Mesodermal cell (in vitro differentiated cells): ENCODE measurements at regions not wholly inside any gene's neighbourhood (a gene's known extent, or its start where the extent isn't known, plus 50 kb on each side); places are given as distances from the start of the nearest gene placed in this dataset.
"Not testable (repeated sequence)": the region's sequence is repeated elsewhere in the genome, so short reads cannot be mapped to it uniquely, and the experiment has no call there.

ENCODE experiments used
- H3K27ac ChIP-seq: 2 replicates; pipeline ENCODE4 v1.7.0; 2013; ENCODE audit warnings: mild to moderate bottlenecking, low read depth, low read length, moderate library complexity; ENCODE audit not compliant: severe bottlenecking
- H3K36me3 ChIP-seq: 2 replicates; pipeline ENCODE4 v1.7.1; 2013; ENCODE audit warnings: mild to moderate bottlenecking, low read length, moderate library complexity; ENCODE audit not compliant: control insufficient read depth, insufficient read depth
- H3K4me1 ChIP-seq: one replicate; pipeline ENCODE4 v1.7.1; 2013; ENCODE audit warnings: mild to moderate bottlenecking, low read length; ENCODE audit not compliant: insufficient read depth, control insufficient read depth, poor library complexity, severe bottlenecking
- H3K4me3 ChIP-seq: 2 replicates; pipeline ENCODE4 v1.7.0; 2013; ENCODE audit warnings: low read length, control low read depth, mild to moderate bottlenecking; ENCODE audit not compliant: insufficient read depth, poor library complexity, severe bottlenecking; ENCODE audit errors: extremely low read depth
- H3K9me3 ChIP-seq: 2 replicates; pipeline ENCODE4 v1.7.1; 2013; ENCODE audit warnings: mild to moderate bottlenecking, low read length, moderate library complexity; ENCODE audit not compliant: control insufficient read depth
- WGBS, 2 experiments: methylation state at CpG; one replicate each; pipeline ENCODE4 v1.1.5; 2013; ENCODE audit warnings: missing lambda C conversion rate in 2 of 2; ENCODE audit not compliant: insufficient coverage in 2 of 2; 5-methylcytosine and 5-hydroxymethylcytosine counted together

DNA sequence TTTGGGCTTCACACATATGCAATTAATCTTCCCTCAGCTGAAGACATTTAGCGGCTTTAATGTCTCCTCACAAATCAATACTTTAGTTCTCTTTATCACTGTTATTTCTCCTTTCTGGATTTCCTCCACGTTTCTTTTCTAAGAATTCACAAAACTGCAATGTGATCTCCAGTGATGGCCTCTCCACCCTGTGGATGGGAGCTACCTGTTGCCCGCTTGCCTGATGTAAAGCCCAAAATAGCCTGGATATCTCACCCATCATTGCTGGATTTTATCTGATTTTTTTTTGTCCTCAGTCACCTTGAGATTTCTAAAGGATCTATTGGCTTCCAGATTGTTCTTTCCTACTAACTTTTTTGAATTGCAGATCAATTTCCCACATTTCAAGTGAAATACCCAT is 129.3 kb upstream of the FAM241A start:
- Histone ChIP-seq H3K27ac (no peak overlapping the region), H3K36me3 (no peaks in the 10 kb centered on the region), H3K4me3 (no peak overlapping the region), H3K4me1 (no peaks in the 10 kb centered on the region), H3K9me3 (no peaks in the 10 kb centered on the region)
- 87 to 91% methylated on average over 3 of the region's 3 CpGs for WGBS, 2 experiments

- Histone ChIP-seq H3K9me3 (peaks cover 4% of the 10 kb centered on the region), H3K4me3 (no peak overlapping the region), H3K27ac (no peak overlapping the region), H3K4me1 (no peaks in the 10 kb centered on the region), H3K36me3 (no peaks in the 10 kb centered on the region)
- WGBS, 2 experiments: 80% methylated on average over 2 of the region's 2 CpGs; no CpG with 5 or more reads in 1 of the 2 experiments
Measured at GRCh38 chr4:112023402-112023950, 121.8 kb upstream of the FAM241A start.

GRCh38 chr4:112026058-112026457 is 119.2 kb upstream of the FAM241A start:
- 100% methylated on average over 1 of the region's 1 CpG for WGBS, 2 experiments
- Histone ChIP-seq H3K27ac (no peak overlapping the region), H3K4me3 (no peak overlapping the region), H3K36me3 (no peaks in the 10 kb centered on the region), H3K4me1 (no peaks in the 10 kb centered on the region), H3K9me3 (peaks cover 5% of the 10 kb centered on the region)

DNA sequence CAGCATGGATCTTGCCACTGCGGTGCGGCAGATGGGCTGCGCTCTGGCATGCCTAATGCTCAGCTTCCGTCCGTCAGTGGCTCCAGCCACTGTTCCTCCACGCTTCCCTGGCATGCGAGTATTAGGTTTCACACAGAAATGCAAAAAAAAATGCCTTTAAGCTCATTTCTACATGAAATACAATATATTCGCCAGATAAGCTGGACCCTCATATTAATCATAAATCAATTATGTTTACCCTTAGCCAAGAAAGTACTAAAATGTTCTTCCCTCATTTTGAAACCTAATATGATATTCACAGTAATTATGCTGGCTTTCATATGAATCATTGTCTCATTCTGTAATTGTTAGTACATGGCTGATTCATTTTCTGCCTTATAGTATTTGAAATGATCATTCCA is 115.5 kb upstream of the FAM241A start:
- no peaks in the 10 kb centered on the region for H3K4me1 ChIP-seq
- 83 to 88% methylated on average over 8 of the region's 8 CpGs for WGBS, 2 experiments
- peaks cover 5% of the 10 kb centered on the region for H3K9me3 ChIP-seq
- H3K36me3 ChIP-seq: no peaks in the 10 kb centered on the region
- H3K4me3 ChIP-seq: no peak overlapping the region
- no peak overlapping the region for H3K27ac ChIP-seq

GRCh38 chr4:112031712-112032328 is 113.4 kb upstream of the FAM241A start:
- Histone ChIP-seq H3K4me3 (no peak overlapping the region), H3K27ac (no peak overlapping the region)

DNA sequence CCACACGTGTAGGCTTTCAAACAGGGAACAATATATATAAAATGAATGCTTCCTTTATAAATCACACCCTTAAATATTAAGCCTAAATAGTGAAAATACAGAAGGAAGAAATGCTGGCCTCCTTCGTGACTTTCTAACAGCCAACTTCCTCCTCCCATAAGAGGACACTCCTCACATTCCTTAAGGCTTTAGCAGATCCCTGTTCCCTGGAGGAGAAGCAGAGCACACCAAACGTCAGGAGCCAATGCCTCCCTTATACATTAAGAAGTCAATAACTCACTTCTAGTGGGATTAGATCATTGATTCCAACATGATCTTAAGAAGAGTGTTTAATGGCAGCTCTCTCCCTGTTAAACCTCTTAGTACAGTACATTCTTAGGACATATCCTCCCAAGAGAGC is 108.4 kb upstream of the FAM241A start:
- peaks cover 7% of the 10 kb centered on the region for H3K4me1 ChIP-seq
- no peaks in the 10 kb centered on the region for H3K36me3 ChIP-seq
- H3K27ac ChIP-seq: no peak overlapping the region
- 63% methylated on average over 1 of the region's 3 CpGs; no CpG with 5 or more reads in 1 of the 2 experiments for WGBS, 2 experiments
- no peaks in the 10 kb centered on the region for H3K9me3 ChIP-seq
- H3K4me3 ChIP-seq: no peak overlapping the region

More at GRCh38 chr4:112031712-112032328, 113.4 kb upstream of the FAM241A start:
- WGBS, 2 experiments: no CpG with 5 or more reads among the region's 6 CpGs
- Histone ChIP-seq H3K36me3 (no peaks in the 10 kb centered on the region), H3K9me3 (peaks cover 5% of the 10 kb centered on the region), H3K4me1 (peaks cover 2% of the 10 kb centered on the region)

- Histone ChIP-seq H3K9me3 (no peaks in the 10 kb centered on the region), H3K4me1 (peaks cover 7% of the 10 kb centered on the region), H3K27ac (no peak overlapping the region), H3K36me3 (no peaks in the 10 kb centered on the region), H3K4me3 (no peak overlapping the region)
- 89 to 100% methylated on average over 1 to 2 of the region's 2 CpGs for WGBS, 2 experiments
Measured at GRCh38 chr4:112038861-112039260, 106.4 kb upstream of the FAM241A start.

DNA sequence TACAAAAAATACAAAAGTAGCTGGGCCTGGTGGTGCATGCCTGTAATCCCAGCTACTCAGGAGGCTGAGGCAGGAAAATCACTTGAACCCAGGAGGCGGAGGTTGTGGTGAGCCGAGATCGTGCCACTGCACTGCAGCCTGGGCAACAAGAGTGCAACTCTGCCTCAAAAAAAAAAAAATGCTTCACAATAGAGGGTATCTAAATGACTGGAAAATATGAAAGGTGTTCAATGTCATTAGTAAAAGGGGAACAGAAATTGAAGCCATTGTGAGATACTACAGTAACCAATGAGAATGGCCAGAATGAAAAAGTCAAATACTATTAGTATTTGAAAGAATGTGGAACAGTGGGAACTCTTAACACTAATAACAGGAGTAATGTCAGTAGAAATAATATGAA is 96.1 kb upstream of the FAM241A start:
- H3K4me3 ChIP-seq, H3K4me1 ChIP-seq, H3K9me3 ChIP-seq, H3K36me3 ChIP-seq, H3K27ac ChIP-seq: not testable (repeated sequence)
- 96 to 100% methylated on average over 1 to 3 of the region's 3 CpGs for WGBS, 2 experiments

- WGBS, 2 experiments: no CpG with 5 or more reads among the region's 2 CpGs
- H3K4me1 ChIP-seq: peaks cover 10% of the 10 kb centered on the region
- no peaks in the 10 kb centered on the region for H3K36me3 ChIP-seq
- H3K4me3 ChIP-seq: no peak overlapping the region
- H3K9me3 ChIP-seq: no peaks in the 10 kb centered on the region
- no peak overlapping the region for H3K27ac ChIP-seq
Measured at GRCh38 chr4:112053825-112054350, 91.4 kb upstream of the FAM241A start.

DNA sequence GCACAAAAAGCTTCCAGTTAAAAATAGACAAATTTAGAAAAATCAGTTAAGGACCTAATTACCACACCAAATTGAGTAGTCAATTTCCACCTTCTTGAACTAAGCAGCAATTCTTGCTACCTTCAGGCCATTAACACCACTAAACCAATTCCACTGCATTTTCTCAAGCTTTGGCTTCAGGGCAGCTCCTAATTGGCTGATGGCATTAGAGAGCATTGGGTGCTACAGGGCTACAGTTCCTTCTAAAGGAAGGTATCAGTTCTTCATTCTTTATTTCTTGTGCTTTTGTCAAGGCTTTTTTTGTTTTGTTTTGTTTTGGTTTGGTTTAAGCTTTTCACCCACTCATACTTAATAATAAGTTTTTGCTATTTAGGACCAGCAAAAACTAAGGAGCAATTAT is 90.2 kb upstream of the FAM241A start:
- no peaks in the 10 kb centered on the region for H3K36me3 ChIP-seq
- peaks cover 10% of the 10 kb centered on the region for H3K4me1 ChIP-seq
- H3K9me3 ChIP-seq: no peaks in the 10 kb centered on the region
- no peak overlapping the region for H3K27ac ChIP-seq
- no peak overlapping the region for H3K4me3 ChIP-seq

- WGBS, 2 experiments: 89 to 92% methylated on average over 2 of the region's 3 CpGs
Measured at GRCh38 chr4:112057470-112057869, 87.8 kb upstream of the FAM241A start.

More at GRCh38 chr4:112057470-112057869, 87.8 kb upstream of the FAM241A start:
- H3K9me3 ChIP-seq: no peaks in the 10 kb centered on the region
- H3K4me1 ChIP-seq: peaks cover 10% of the 10 kb centered on the region
- no peaks in the 10 kb centered on the region for H3K36me3 ChIP-seq
- H3K27ac ChIP-seq: no peak overlapping the region
- H3K4me3 ChIP-seq: no peak overlapping the region
